ENCODE measurements at regions not wholly inside any gene's neighbourhood (a gene's known extent, or its start where the extent isn't known, plus 50 kb on each side); places are given as distances from the start of the nearest gene placed in this dataset.
"Not testable (repeated sequence)": the region's sequence is repeated elsewhere in the genome, so short reads cannot be mapped to it uniquely, and the experiment has no call there.

GRCh38 chr21:28177124-28177523 is 815.6 kb downstream of the LTN1 start:
- H3K9me3 Mint-ChIP-seq, result peaks cover 6 to 11% of the 10 kb centered on the region in 2 donors
- no peak overlapping the region for H3K27ac Mint-ChIP-seq
- no peaks in the 10 kb centered on the region for H3K36me3 Mint-ChIP-seq
- ATAC-seq (no peak), DNase-seq (ENCODE audit: low spot score in 2 of 2) (no peak)

GRCh38 chr21:28174701-28175100 is 818.0 kb downstream of the LTN1 start:
- peaks cover 6 to 11% of the 10 kb centered on the region in 2 donors for H3K9me3 Mint-ChIP-seq
- no peak overlapping the region for H3K27ac Mint-ChIP-seq
- no peaks in the 10 kb centered on the region for H3K36me3 Mint-ChIP-seq
- ATAC-seq (no peak), DNase-seq (ENCODE audit: low spot score in 2 of 2) (no peak)

GRCh38 chr21:28174006-28174405 is 818.7 kb downstream of the LTN1 start:
- Mint-ChIP-seq H3K9me3 (peaks cover 6 to 11% of the 10 kb centered on the region in 2 donors), H3K27ac (no peak overlapping the region), H3K36me3 (no peaks in the 10 kb centered on the region)
- no peak for ATAC-seq
- no peak for DNase-seq (ENCODE audit: low spot score in 2 of 2)

DNA sequence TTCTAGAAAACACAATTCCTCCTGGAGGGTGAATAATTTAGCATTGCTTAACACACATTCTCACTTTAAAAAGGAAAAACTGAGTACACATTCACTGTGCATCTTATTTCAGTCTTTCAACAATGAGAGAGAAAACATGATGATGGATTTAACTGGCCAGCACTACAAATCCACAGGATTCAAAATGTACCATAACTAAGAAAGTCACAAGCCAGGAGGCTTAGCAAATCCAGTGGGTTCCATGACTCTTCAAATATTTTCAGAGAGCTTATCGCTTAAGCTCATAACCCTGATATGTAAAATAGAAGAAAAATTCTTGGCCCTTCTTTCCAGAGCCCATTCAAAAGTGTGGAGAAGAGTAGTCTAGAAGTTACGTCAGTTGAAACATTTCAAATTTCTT is 820.3 kb downstream of the LTN1 start:
- Mint-ChIP-seq H3K36me3 (no peaks in the 10 kb centered on the region), H3K9me3 (peaks cover 6 to 11% of the 10 kb centered on the region in 2 donors), H3K27ac (no peak overlapping the region)
- no peak for ATAC-seq
- DNase-seq (ENCODE audit: low spot score in 2 of 2), result no peak

DNA sequence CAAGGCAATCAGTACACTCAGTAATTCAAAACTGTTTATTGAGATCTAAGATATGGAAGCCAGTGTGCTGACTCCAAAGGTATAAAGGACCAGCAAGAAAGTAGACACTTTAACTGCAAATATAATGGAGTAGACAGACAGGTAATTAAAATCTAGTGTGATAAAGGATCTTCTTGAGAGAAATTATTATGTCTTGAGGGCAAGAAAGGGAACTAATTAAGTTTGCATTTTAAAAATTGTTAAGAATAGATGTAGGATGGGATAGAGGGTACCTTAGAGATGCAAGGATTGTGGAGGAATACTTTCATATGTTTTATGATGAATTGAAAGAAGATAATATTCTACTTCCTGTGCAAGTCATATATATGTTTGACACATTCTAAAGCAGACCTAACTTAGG is 825.3 kb downstream of the LTN1 start:
- peaks cover 0 to 7% of the 10 kb centered on the region in 2 donors for H3K9me3 Mint-ChIP-seq
- no peak overlapping the region for H3K27ac Mint-ChIP-seq
- ATAC-seq (no peak), DNase-seq (ENCODE audit: low spot score in 2 of 2) (no peak)
- H3K36me3 Mint-ChIP-seq, result no peaks in the 10 kb centered on the region

DNA sequence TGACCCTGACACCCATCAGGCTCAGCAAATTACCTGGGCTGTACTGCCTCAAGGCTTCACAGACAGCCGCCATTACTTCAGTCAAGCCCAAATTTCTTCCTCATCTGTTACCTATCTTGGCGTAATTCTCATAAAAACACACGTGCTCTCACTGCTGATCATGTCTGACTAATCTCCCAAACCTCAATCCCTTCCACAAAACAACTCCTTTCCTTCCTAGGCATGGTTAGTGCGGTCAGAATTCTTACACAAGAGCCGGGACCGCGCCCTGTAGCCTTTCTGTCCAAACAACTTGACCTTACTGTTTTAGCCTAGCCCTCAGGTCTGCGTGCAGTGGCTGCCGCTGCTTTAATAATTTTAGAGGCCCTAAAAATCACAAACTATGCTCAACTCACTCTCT is 828.2 kb downstream of the LTN1 start:
- not testable (repeated sequence) for H3K36me3 Mint-ChIP-seq; H3K27ac Mint-ChIP-seq; DNase-seq (ENCODE audit: low spot score in 2 of 2); H3K9me3 Mint-ChIP-seq; ATAC-seq

DNA sequence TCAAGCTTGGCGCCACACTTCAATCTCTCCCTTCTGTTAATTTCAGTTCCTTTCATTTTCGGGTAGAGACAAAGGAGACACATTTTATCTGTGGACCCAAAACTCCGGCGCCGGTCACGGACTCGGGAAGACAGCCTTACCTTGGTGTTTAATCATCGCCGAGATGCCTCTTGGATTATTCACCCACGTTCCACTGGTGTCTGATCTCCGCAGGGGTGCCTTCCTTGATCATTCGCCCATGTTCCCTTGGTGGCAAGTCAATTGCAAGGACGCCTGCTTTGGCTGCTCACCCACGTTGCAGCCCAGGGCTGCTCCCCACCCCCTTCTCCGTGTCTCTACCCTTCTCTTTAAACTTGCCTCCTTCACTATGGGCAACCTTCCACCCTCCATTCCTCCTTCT is 830.6 kb downstream of the LTN1 start:
- H3K27ac Mint-ChIP-seq; ATAC-seq; DNase-seq (ENCODE audit: low spot score in 2 of 2); H3K36me3 Mint-ChIP-seq; H3K9me3 Mint-ChIP-seq: not testable (repeated sequence)

DNA sequence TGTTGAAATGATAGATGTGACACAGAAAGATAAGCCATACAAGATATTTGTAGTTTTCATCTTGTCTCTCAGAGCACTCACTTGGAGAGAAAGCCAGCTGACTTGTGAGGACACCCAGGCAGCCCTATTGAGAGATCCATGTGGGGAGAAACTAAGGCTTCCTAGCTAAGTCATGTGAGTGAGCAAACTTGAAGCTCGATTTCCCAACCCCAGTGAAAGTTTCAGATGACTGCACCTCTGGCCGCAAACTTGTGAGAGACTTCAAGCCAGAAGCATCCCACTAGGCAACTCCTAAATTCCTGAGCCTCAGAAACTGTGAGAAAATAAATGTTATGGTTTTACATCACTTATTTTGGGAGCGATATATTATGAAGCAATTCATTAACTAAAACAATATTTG is 832.3 kb downstream of the LTN1 start:
- no peak overlapping the region for H3K27ac Mint-ChIP-seq
- no peaks in the 10 kb centered on the region for H3K36me3 Mint-ChIP-seq
- peaks cover 0 to 7% of the 10 kb centered on the region in 2 donors for H3K9me3 Mint-ChIP-seq
- ATAC-seq (no peak), DNase-seq (ENCODE audit: low spot score in 2 of 2) (no peak)

- Mint-ChIP-seq H3K9me3 (no peaks in the 10 kb centered on the region), H3K36me3 (no peaks in the 10 kb centered on the region), H3K27ac (no peak overlapping the region)
- no peak for DNase-seq (ENCODE audit: low spot score in 2 of 2)
- ATAC-seq, result no peak
Measured at GRCh38 chr21:28159396-28159795, 833.3 kb downstream of the LTN1 start.

DNA sequence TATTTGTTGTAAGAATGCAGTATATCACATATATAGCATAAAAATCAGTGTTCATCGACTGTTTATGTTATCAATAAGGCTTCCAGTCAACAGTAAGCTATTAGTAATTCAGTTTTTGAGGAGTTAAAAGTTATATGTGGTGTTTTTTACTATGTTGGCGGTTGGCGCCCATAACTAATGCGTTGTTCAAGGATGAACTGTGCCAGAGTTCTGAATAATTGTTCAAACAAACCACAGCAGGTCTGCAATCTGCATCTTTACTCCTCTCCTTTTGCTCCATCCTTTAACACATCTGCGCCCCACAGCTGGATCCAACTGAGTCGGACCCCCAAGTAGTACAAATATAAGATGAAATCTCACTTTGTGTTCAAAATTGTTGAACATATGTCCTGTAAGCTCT is 836.1 kb downstream of the LTN1 start:
- DNase-seq (ENCODE audit: low spot score in 2 of 2) (no peak), ATAC-seq (no peak)
- Mint-ChIP-seq H3K36me3 (no peaks in the 10 kb centered on the region), H3K9me3 (no peaks in the 10 kb centered on the region), H3K27ac (no peak overlapping the region)

- ATAC-seq (no peak), DNase-seq (ENCODE audit: low spot score in 2 of 2) (no peak)
- Mint-ChIP-seq H3K9me3 (no peaks in the 10 kb centered on the region), H3K36me3 (no peaks in the 10 kb centered on the region), H3K27ac (no peak overlapping the region)
Measured at GRCh38 chr21:28154121-28154520, 838.6 kb downstream of the LTN1 start.

DNA sequence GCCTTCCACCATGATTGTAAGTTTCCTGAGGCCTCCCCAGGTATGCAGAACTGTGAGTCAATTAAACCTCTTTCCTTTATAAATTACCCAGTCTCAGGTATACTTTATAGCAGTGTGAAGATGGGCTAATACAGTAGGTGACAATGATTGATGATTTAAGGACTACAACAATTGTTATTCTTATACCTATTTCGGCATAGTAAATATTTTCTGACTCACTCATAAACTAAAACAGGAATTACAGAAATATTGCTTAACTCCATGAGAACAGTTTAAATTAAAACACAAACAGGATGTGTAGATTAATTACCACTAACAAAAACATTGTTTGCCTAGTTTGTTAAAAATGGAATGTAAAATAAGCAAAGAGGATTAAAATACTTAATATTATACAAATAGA is 839.9 kb downstream of the LTN1 start:
- H3K36me3 Mint-ChIP-seq, result no peaks in the 10 kb centered on the region

GRCh38 chr21:28151758-28152157 is 840.9 kb downstream of the LTN1 start:
- Mint-ChIP-seq H3K36me3 (no peaks in the 10 kb centered on the region), H3K27ac (no peak overlapping the region), H3K9me3 (no peaks in the 10 kb centered on the region)
- ATAC-seq (no peak), DNase-seq (ENCODE audit: low spot score in 2 of 2) (no peak)

More for the DNA sequence above, 839.9 kb downstream of the LTN1 start:
- Mint-ChIP-seq H3K9me3 (no peaks in the 10 kb centered on the region), H3K27ac (no peak overlapping the region)
- no peak for DNase-seq (ENCODE audit: low spot score in 2 of 2)
- ATAC-seq, result no peak

DNA sequence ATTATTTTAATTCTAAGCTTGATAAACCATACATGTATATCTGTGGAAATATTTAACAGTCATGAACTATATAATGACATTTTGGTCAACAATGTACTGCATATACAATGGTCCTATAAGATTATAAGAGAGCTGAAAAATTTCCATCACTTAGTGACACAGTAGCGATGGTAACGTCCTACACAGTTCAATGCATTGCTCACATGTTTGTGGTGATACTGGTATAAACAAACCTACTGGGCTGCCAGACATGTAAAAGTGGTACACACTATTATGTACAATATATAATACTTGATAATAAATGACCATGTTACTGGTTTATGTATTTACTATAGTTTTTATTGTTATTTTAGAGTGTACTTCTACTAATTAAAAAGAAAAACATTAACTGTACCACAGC is 841.9 kb downstream of the LTN1 start:
- no peak overlapping the region for H3K27ac Mint-ChIP-seq
- ATAC-seq (no peak), DNase-seq (ENCODE audit: low spot score in 2 of 2) (no peak)
- no peaks in the 10 kb centered on the region for H3K36me3 Mint-ChIP-seq
- no peaks in the 10 kb centered on the region for H3K9me3 Mint-ChIP-seq

DNA sequence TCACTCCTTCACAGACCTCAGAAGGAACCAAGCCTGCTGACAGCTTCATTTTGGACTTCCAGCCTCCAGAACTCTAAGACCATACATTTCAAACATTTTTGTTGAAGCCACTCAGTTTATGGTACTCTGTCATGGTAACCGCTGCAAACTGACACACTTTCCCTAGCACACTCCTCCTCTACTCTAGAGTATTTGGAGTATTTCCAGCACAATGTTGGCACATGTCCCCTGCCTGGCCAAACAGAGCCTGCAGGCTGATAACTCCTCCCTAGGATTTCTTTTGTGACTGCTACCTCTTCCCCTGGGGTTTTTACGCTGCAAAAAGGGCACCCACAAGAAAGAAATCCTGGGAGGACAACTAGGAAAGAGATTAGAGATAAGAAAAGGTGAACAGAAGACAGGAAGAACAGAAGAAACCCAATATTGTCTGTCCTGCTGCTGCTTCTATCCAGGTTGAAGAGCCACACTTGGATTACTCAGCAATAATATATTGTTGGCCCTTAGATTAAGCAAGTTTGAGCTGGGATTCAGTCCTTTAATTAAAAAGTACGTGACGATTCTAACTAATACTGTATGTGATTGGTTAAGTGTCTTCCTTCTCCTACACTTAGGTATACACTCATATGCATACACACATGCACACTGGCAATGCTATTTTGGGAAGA is 844.1 kb downstream of the LTN1 start:
- no peak for DNase-seq (ENCODE audit: low spot score in 2 of 2)
- H3K36me3 Mint-ChIP-seq, result no peaks in the 10 kb centered on the region
- no peaks in the 10 kb centered on the region for H3K9me3 Mint-ChIP-seq
- no peak overlapping the region for H3K27ac Mint-ChIP-seq
- no peak for ATAC-seq

DNA sequence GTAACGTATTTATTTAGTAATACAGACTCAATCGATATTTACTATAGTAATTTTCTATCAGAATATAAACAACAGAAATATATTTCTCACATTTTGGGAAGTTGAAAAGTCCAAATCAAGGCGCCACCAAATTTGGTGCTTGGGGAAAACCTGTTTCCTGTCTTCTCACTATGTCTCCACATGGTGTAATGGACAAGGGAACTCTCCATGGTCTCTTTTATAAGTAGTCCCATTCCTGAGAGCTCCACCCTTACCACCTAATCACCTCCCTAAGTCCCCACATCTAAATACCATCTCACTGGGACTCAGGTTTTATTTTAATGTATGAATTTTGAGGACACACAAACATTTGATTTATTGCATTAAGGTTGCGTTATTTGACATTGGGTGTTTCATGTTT is 848.0 kb downstream of the LTN1 start:
- no peak for DNase-seq (ENCODE audit: low spot score in 2 of 2)
- no peaks in the 10 kb centered on the region for H3K9me3 Mint-ChIP-seq
- ATAC-seq, result no peak

DNA sequence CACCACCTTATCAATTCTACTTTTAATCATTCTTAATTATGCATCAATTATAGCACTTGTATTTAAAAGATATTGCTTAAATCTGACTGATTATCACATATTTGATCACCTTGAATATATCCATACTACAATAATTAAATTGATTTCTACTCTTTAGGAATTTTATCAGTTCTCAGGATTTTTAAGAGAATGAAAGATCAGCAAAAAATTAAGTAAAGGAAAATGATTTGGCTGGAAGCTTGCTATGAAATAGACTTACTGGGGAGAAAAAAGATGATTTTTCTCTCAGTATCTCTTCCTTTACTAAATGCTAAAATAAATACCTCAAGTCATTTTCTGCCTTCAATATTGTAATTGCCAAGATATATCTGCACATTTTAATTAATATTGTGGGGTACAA is 848.6 kb downstream of the LTN1 start:
- H3K27ac Mint-ChIP-seq, result no peak overlapping the region
- H3K36me3 Mint-ChIP-seq, result no peaks in the 10 kb centered on the region
- ATAC-seq (no peak), DNase-seq (ENCODE audit: low spot score in 2 of 2) (no peak)
- no peaks in the 10 kb centered on the region for H3K9me3 Mint-ChIP-seq

More for the DNA sequence above, 848.0 kb downstream of the LTN1 start:
- Mint-ChIP-seq H3K36me3 (no peaks in the 10 kb centered on the region), H3K27ac (no peak overlapping the region)

GRCh38 chr21:28142697-28143096 is 850.0 kb downstream of the LTN1 start:
- Mint-ChIP-seq H3K27ac (no peak overlapping the region), H3K9me3 (peaks cover 0 to 5% of the 10 kb centered on the region in 2 donors), H3K36me3 (no peaks in the 10 kb centered on the region)
- DNase-seq (ENCODE audit: low spot score in 2 of 2) (no peak), ATAC-seq (peak in 1 of 2 donors; percentile 54)

GRCh38 chr21:28138272-28138671 is 854.4 kb downstream of the LTN1 start:
- DNase-seq (ENCODE audit: low spot score in 2 of 2) (no peak), ATAC-seq (no peak)
- Mint-ChIP-seq H3K36me3 (no peaks in the 10 kb centered on the region), H3K27ac (no peak overlapping the region), H3K9me3 (peaks cover 0 to 5% of the 10 kb centered on the region in 2 donors)

Measured in activated naive CD4-positive, alpha-beta T cell treated with anti-CD3 and anti-CD28 coated beads, Interleukin-2, amount 50 U/mL, for 72 hours (primary cell).